ENCODE measurements at regions not wholly inside any gene's neighbourhood (a gene's known extent, or its start where the extent isn't known, plus 50 kb on each side); places are given as distances from the start of the nearest gene placed in this dataset.

DNA sequence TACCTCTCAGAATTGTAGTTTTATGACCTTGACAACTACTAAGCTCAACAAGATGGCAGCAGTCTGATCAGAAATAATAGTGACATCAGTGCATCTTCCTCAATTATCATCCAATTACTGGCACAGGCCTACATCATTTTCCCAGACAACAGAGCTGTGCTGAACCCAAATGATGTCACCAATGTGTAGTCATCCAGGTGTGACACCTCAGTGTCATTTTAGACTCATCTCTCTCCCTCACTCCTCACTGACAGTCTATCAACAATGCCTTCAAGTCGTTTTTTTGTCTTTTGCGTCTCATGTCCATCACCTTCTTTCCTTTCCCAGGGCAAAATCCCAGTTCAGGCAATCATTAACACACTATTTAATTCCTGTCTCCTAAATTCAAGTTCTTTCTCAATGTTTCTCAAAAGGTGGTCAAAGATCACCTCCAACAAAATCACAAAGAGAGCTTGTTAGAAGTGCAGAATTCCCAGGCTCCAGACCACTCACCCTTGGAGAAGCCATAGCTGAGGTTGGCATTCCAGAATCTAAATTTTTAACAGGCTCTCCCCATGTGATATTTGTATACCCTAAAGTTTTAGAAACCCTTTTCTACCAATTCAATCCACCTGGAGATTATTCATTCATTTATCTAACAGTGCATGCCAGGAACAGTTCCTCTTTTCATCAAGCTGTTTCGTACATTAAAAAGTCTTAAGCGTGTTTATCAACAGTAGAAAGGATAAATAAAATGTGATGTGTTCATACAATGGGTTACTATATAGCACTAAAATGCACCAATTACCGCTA lies 125.3 kb upstream of the KLF7 start:
- no peak for DNase-seq

DNA sequence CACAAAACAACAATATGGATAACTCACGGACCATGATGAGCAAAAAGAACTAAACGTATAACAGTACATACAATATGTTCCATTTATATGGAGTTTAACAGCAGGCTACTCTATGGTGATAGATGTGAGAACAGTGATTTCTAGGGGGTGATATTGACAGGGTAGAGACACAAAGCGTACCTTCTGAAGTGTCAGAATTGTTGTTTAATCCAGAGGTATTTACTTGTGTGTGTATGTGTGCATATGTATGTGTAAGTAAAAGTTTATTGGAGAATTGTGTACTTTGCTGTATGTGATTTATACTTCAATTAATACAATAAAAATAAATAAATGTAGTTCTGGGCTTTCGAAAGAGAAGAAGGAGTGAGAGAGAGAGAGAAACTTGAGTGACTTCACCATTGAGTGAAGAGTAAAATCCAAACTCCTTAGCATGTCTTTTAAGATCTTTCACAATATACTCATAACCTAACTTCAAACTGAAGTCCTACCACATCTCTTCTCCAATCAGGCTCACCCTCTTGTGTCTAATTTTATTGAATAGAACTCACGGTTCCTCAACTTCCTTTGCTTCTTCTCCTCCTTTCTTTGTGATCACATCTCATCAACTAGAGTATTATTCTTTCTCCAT lies 126.0 kb upstream of the KLF7 start:
- DNase-seq: no peak

GRCh38 chr2:207296265-207296948 lies 130.7 kb upstream of the KLF7 start:
- DNase-seq: no peak

DNA sequence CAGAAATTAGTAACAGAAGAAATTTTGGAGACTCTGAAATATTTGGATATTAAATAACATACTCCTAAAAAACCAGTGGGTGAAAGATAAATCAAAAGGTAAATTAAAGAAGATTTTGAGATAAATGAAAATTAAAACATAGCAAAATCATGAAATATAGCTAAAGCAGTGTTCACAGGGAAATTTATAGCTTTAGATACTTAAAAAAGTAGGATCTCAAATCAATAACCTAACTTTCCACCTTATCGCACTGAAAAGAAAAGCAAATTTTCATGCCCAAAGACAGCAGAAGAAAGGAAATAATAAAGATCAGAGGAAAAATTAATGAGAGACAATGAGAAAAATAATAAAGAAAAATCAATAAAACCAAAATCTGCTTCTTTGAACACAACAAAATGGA lies 135.1 kb upstream of the KLF7 start:
- no peak for DNase-seq

DNA sequence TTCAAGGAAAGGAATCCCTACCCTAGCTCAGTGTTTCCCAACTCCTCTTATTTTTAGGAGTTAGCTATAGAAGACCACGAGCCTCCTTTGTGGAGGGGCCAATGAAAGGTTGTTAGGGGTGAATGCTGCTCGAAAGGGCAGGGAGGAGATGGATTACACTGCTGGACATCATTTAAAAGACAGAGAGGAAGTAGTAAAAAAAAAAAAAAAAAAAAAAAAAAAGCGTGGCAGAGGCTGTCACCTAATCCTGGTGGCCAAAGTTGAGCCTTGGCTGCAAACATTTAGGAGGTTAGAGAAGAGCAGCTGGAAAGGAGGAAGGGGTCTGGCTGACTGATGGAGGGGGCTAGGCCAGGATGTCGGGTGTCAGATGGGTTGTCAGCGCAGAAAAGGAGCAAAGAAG lies 139.0 kb upstream of the KLF7 start:
- no peak for DNase-seq

- no peak for DNase-seq
Observed at GRCh38 chr2:207308519-207309224, 142.9 kb upstream of the KLF7 start.

- no peak for DNase-seq
Observed at GRCh38 chr2:207311316-207312005, 145.7 kb upstream of the KLF7 start.

GRCh38 chr2:207312006-207312356 lies 146.2 kb upstream of the KLF7 start:
- no peak for DNase-seq

DNA sequence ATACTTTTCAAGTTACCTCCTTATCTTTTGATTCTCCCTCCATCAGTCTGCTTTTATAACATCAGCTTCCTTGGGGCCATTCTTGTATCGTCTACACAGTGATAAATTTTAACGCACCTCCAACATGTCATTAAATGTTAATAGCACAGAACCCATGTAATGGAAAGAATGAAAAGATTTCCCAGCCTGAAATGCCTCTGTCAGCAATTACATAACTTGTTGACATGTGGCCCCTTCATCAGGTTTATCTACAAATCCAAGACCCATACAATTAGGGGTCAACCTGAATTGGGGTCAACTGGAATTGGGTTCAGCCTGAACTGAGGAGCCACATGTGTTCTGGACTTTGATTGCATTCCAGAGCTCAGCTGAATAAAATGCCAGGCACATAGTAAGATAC lies 148.2 kb upstream of the KLF7 start:
- no peak for DNase-seq

GRCh38 chr2:207315131-207315530 lies 149.4 kb upstream of the KLF7 start:
- no peak for DNase-seq

GRCh38 chr2:207316484-207316883 lies 150.7 kb upstream of the KLF7 start:
- no peak for DNase-seq

DNA sequence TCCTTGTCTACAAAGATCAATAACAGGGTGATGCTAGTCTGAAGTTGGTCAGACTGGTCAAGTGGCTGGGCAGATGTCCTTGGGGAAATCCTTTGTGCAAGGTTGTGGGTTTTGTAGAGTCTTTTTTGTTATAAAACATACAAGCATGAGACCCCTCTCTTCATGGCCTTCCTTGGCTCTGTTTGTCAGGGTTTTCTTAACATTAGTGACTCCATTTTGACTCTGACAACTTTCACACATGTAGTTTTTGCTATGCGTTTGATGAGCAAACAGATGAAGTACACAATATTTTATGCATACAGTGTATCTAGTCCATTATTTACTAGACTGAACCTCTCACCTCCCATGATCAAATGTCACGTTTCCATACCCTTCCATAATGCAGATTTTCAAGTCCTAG lies 151.2 kb upstream of the KLF7 start:
- no peak for DNase-seq

DNA sequence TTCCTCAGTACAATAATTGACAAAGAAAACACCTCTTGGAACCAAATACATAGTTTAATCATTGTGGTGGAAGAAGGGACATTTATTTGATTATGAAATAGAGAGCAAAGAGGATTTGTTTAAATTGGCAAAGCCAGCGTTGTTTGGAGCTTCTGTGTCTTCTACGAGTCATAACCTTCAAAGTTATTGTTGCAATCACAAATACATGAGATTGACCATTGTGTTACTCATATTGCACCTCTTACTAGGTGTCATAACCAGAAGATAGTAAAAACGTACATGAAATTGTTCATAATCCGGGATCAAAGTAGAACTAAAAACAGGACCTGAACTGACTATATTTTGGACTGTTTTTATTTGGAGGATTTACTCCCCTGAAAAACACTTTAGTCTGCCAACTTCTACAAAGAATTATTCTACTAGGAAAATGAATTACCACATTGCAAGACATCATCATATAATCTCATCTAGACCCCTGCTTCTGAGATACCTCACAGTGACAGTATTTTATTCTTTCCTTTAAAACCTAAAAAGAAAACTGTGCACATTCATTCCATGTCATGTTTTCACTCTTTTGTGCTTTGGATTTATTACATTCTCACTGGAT lies 151.7 kb upstream of the KLF7 start:
- DNase-seq: no peak

- DNase-seq: no peak
Observed at GRCh38 chr2:207318181-207318628, 152.5 kb upstream of the KLF7 start.

DNA sequence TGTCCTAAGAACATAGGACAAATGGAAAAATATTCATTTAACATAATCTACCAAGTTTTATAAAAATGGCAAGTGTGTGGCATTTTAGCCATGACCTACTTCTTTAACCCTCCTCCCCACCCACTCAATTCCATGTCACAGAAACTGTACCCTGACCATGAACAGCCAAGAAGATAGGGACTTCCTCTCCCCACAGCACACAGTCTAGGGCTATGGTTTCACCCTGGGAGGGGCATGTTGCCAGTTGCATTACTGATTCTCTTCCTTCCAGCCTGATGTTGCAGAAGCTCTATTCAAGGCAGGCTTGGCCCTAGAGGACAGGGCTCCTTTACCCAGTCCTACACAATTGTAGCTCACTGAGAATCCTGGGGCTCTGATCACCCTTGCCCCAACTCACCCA lies 153.6 kb upstream of the KLF7 start:
- DNase-seq: no peak

DNA sequence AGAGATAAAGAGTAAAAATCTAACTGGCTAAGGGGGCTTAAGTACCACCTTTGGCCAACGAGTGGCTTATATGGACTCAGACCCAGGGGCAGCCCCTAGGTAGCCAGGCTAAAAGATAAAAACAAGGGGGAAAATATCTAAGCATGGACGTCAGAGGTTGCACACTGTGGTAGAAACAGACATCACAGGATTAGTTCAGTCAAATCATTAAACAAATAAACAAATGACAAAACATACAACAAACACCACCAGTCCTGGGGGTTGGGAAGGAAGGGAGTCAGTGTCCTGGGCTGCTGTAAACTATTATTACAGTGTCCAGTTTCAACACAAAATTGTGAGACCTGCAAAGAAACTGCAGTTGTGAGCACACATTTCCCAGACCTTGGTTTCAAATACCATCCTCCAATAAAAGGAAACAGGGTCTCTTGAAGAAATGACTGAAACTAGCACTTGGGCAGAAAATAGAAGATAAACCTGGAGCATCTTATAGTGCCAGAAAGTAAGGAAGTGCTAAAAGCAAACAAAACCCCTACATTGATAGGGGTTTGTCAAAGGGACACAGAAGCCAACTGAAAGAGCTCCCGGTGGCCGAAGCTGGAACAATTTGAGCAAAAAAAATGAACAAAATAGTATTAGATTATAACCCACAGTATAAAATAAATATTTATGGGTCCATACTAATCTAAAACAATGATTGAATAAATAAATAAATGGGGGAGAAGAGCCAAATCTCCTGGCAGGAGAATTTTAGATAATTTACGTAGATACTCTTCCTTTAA lies 154.8 kb upstream of the KLF7 start:
- no peak for DNase-seq

DNA sequence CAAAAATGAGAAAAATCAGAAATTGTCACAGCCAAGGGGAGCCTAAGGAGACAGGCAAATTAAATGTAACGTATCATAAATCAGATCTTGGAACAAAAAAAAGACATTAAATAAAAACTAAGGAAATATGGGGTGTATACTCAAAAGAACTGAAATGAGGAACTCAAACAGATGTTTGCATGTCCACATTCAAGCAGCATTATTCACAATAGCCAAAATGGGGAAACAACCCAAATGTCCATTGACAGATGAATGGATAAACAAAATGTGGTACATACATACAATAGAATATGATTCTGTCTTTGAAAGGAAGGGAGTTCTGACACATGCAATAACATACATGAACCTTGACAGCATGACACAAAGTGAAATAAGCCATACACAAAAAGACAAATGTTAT lies 155.8 kb upstream of the KLF7 start:
- DNase-seq: no peak

GRCh38 chr2:207324001-207324400 lies 158.3 kb upstream of the KLF7 start:
- no peak for DNase-seq

DNA sequence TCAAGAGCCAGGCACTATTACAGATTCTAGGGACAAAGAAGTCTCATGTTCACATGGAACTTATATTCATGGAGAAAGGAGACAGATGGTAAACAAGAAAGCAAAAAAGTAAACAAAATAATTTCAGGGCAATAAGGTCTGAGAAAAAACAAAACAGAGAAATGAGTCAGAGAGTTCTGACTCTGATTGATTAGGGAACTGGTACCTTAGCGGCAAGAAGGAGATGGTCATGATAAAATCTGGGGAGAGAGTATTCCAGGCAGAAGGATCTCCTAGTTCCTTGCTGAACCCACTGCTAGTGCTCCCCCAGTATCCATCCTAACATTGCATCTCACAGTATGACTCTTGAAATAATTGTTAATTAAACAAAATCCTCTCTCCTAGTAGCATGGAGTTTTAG lies 161.8 kb upstream of the KLF7 start:
- DNase-seq: no peak

- DNase-seq: no peak
Observed at GRCh38 chr2:207328944-207329386, 163.2 kb upstream of the KLF7 start.

- DNase-seq: no peak
Observed at GRCh38 chr2:207330912-207331311, 165.2 kb upstream of the KLF7 start.

- no peak for DNase-seq
Observed at GRCh38 chr2:207331674-207332073, 165.9 kb upstream of the KLF7 start.

All from activated CD8-positive, alpha-beta memory T cell treated with anti-CD3 and anti-CD28 coated beads, Interleukin-2, amount 50 U/mL, for 4 hours (primary cell).